IMR-90 (cell line): ENCODE measurements at regions not wholly inside any gene's neighbourhood (a gene's known extent, or its start where the extent isn't known, plus 50 kb on each side); places are given as distances from the start of the nearest gene placed in this dataset.

Experiments
- ATAC-seq: fragments of 200-7000 bp; cut with Tn5 transposase; 2 replicates; pipeline ENCODE4 v1.9.1; 2020; ENCODE audit warnings: low read depth, mild to moderate bottlenecking, moderate library complexity
- BruUV-seq: library from RNA; stranded (reverse); fragments of 400-500 nt; replicated peaks from 2 replicates; lab custom pipeline; 2021; lab: Mats Ljungman, UMichigan
- CTCF ChIA-PET: fragments of 300-600 bp; formaldehyde crosslinking; extraction: SDS; loops from one replicate; lab custom pipeline; 2021; ENCODE audit warnings: antibody characterized with exemption; lab: Yijun Ruan, JAX
- POLR2A ChIA-PET: fragments of 300-600 bp; sonication (Branson Sonifier 250); formaldehyde crosslinking; loops from one replicate; lab custom pipeline; 2022; ENCODE audit warnings: antibody characterized with exemption; ENCODE audit not compliant: unreplicated experiment; lab: Charles Lee
- DNase-seq: peaks from one replicate; pipeline ENCODE4 v3.0.0; 2013
- H2AFZ ChIP-seq: replicated peaks from 2 replicates; pipeline ENCODE3; 2013; ENCODE audit warnings: low read length, mild to moderate bottlenecking; ENCODE audit not compliant: poor library complexity
- H2AK5ac ChIP-seq: 2 replicates; pipeline ENCODE4 v1.6.1; 2013; ENCODE audit warnings: low read depth, low read length, inconsistent platforms
- H2AK9ac ChIP-seq: replicated peaks from 2 replicates; pipeline ENCODE3; 2013; ENCODE audit warnings: mild to moderate bottlenecking, low read depth, low read length, moderate library complexity; ENCODE audit not compliant: poor library complexity
- H2BK120ac ChIP-seq: 2 replicates; pipeline ENCODE4 v1.6.1; 2013; ENCODE audit warnings: low read depth, low read length, inconsistent platforms
- H2BK15ac ChIP-seq: 3 replicates; pipeline ENCODE4 v1.6.1; 2013; ENCODE audit warnings: low read depth, low read length, inconsistent platforms
- H2BK20ac ChIP-seq: 2 replicates; pipeline ENCODE4 v1.6.1; 2013; ENCODE audit warnings: low read depth, mild to moderate bottlenecking, inconsistent platforms, low read length, moderate library complexity
- H2BK5ac ChIP-seq: 2 replicates; pipeline ENCODE4 v1.6.1; 2013; ENCODE audit warnings: mild to moderate bottlenecking, low read depth, low read length, inconsistent platforms; ENCODE audit not compliant: poor library complexity, severe bottlenecking
- H3K14ac ChIP-seq: replicated peaks from 2 replicates; pipeline ENCODE4 v1.6.1; 2013; ENCODE audit warnings: low read depth, low read length, inconsistent platforms
- H3K18ac ChIP-seq: 2 replicates; pipeline ENCODE4 v1.6.1; 2013; ENCODE audit warnings: low read depth, low read length, control low read depth
- H3K23ac ChIP-seq: 2 replicates; pipeline ENCODE4 v1.6.1; 2013; ENCODE audit warnings: low read depth, low read length, inconsistent platforms
- H3K27ac ChIP-seq: 2 replicates; pipeline ENCODE4 v1.5.1; 2013; ENCODE audit warnings: mild to moderate bottlenecking, control low read depth, low read length; ENCODE audit not compliant: insufficient read depth
- H3K27me3 ChIP-seq: 2 replicates; pipeline ENCODE4 v1.6.1; 2013; ENCODE audit warnings: low read length; ENCODE audit not compliant: control insufficient read depth, insufficient read depth
- H3K36me3 ChIP-seq: 2 replicates; pipeline ENCODE4 v1.6.1; 2013; ENCODE audit warnings: low read length, mixed read lengths; ENCODE audit not compliant: control insufficient read depth, insufficient read depth
- H3K4ac ChIP-seq: 2 replicates; pipeline ENCODE4 v1.6.1; 2013; ENCODE audit warnings: low read depth, low read length, inconsistent platforms
- H3K4me1 ChIP-seq: 2 replicates; pipeline ENCODE4 v1.6.1; 2013; ENCODE audit warnings: low read length, mixed read lengths; ENCODE audit not compliant: control insufficient read depth, insufficient read depth
- H3K4me2 ChIP-seq: 2 replicates; pipeline ENCODE4 v1.6.1; 2013; ENCODE audit warnings: low read depth, mild to moderate bottlenecking, control low read depth, low read length, moderate library complexity
- H3K4me3 ChIP-seq: 2 replicates; pipeline ENCODE4 v1.5.1; 2013; ENCODE audit warnings: low read depth, mild to moderate bottlenecking, control low read depth, low read length, moderate library complexity; ENCODE audit not compliant: insufficient read depth
- H3K56ac ChIP-seq: 2 replicates; pipeline ENCODE4 v1.6.1; 2013; ENCODE audit warnings: low read length, inconsistent platforms; ENCODE audit not compliant: insufficient read depth; ENCODE audit errors: extremely low read depth
- H3K79me1 ChIP-seq, 2 experiments: 2 replicates each; pipeline ENCODE4 v1.6.1; 2013; ENCODE audit warnings: low read length in 2 of 2, inconsistent platforms in 1 of 2, low read depth in 1 of 2
- H3K9ac ChIP-seq: 2 replicates; pipeline ENCODE4 v1.6.1; 2013; ENCODE audit warnings: low read depth, low read length, control low read depth
- H3K9me1 ChIP-seq: 2 replicates; pipeline ENCODE4 v1.6.1; 2013; ENCODE audit warnings: low read length, inconsistent platforms; ENCODE audit not compliant: insufficient read depth
- H3K9me3 ChIP-seq: 2 replicates; pipeline ENCODE4 v1.6.1; 2013; ENCODE audit warnings: low read length; ENCODE audit not compliant: control insufficient read depth, insufficient read depth
- H4K20me1 ChIP-seq: 2 replicates; pipeline ENCODE4 v1.6.1; 2013; ENCODE audit warnings: low read length, inconsistent platforms; ENCODE audit not compliant: insufficient read depth
- H4K5ac ChIP-seq: 2 replicates; pipeline ENCODE4 v1.6.1; 2013; ENCODE audit warnings: mild to moderate bottlenecking, low read depth, low read length, control low read depth
- H4K8ac ChIP-seq, 2 experiments: 2 replicates each; pipeline ENCODE4 v1.6.1; 2013; ENCODE audit warnings: low read depth in 2 of 2, low read length in 2 of 2, control low read depth in 1 of 2, inconsistent platforms in 1 of 2
- H4K91ac ChIP-seq: 2 replicates; pipeline ENCODE4 v1.6.1; 2013; ENCODE audit warnings: low read depth, low read length, inconsistent platforms; ENCODE audit not compliant: insufficient read depth
- BHLHE40 ChIP-seq: fragments of 150-350 bp; IDR thresholded peaks from 2 replicates; pipeline ENCODE4 v1.6.1; 2016; ENCODE audit warnings: mild to moderate bottlenecking, low read depth, low read length
- CEBPB ChIP-seq: IDR thresholded peaks from 2 replicates; pipeline ENCODE4 v1.6.1; 2012; ENCODE audit warnings: low read depth, low read length, improper control_type of control experiment
- CHD1 ChIP-seq: IDR thresholded peaks from 2 replicates; pipeline ENCODE4 v1.6.1; 2012; ENCODE audit warnings: low read depth, low read length, improper control_type of control experiment
- FOS ChIP-seq: fragments of 150-350 bp; IDR thresholded peaks from 2 replicates; pipeline ENCODE4 v1.6.1; 2016; ENCODE audit warnings: low read depth, low read length
- MAFK ChIP-seq: IDR thresholded peaks from 2 replicates; pipeline ENCODE4 v1.6.1; 2012; ENCODE audit warnings: low read depth, low read length, improper control_type of control experiment
- MAZ ChIP-seq: IDR thresholded peaks from 2 replicates; pipeline ENCODE4 v1.6.1; 2012; ENCODE audit warnings: low read depth, mild to moderate bottlenecking, low read length, improper control_type of control experiment, moderate library complexity, borderline replicate concordance
- MXI1 ChIP-seq: IDR thresholded peaks from 2 replicates; pipeline ENCODE4 v1.6.1; 2012; ENCODE audit warnings: low read depth, mild to moderate bottlenecking, low read length, moderate library complexity, borderline replicate concordance
- NFE2L2 ChIP-seq: fragments of 150-350 bp; IDR thresholded peaks from 2 replicates; pipeline ENCODE4 v1.6.1; 2016; ENCODE audit warnings: low read depth, mild to moderate bottlenecking, low read length
- POLR2A ChIP-seq: IDR thresholded peaks from 2 replicates; pipeline ENCODE4 v1.6.1; 2012; ENCODE audit warnings: mild to moderate bottlenecking, low read depth, low read length
- RAD21 ChIP-seq: IDR thresholded peaks from 2 replicates; pipeline ENCODE4 v1.6.1; 2012; ENCODE audit warnings: low read length, improper control_type of control experiment
- RCOR1 ChIP-seq: IDR thresholded peaks from 2 replicates; pipeline ENCODE4 v1.6.1; 2012; ENCODE audit warnings: mild to moderate bottlenecking, low read length, improper control_type of control experiment; ENCODE audit not compliant: insufficient replicate concordance
- RFX5 ChIP-seq: IDR thresholded peaks from 2 replicates; pipeline ENCODE4 v1.8.0; 2012; ENCODE audit warnings: low read depth, mild to moderate bottlenecking, low read length, moderate library complexity
- SMC3 ChIP-seq: fragments of 150-350 bp; IDR thresholded peaks from 2 replicates; pipeline ENCODE4 v1.6.1; 2016; ENCODE audit warnings: low read depth, mild to moderate bottlenecking, antibody characterized with exemption, low read length, moderate library complexity
- WGBS, 2 experiments: methylation state at CpG; one replicate each; pipeline versions ENCODE4 v1.1.5 to v1.1.7; 2013; ENCODE audit warnings: missing lambda C conversion rate in 2 of 2; ENCODE audit not compliant: insufficient read length in 1 of 2; ENCODE audit errors: extremely low coverage in 2 of 2; 5-methylcytosine and 5-hydroxymethylcytosine counted together
- dilution Hi-C: fragments of 300-500 bp; cut with HindIII; formaldehyde crosslinking; loops from one replicate; pipeline ENCODE4 v1.14.3; 2018; ENCODE audit warnings: low sequenced_read_pairs; ENCODE audit not compliant: unreplicated experiment
- in situ Hi-C: fragments of 300-500 bp; cut with MboI; formaldehyde crosslinking; loops from 3 replicates; pipeline ENCODE4 v1.14.3; 2019; ENCODE audit warnings: low sequenced_read_pairs, inconsistent platforms, mixed read lengths
- intact Hi-C: fragments of 100-400 bp; cut with micrococcal nuclease; formaldehyde crosslinking; loops from 2 replicates; pipeline ENCODE4 v1.10.0; 2022
- TF ChIP-seq, protein P1 (sequence below): fragments of 150-350 bp; IDR thresholded peaks from 2 replicates; pipeline ENCODE4 v1.6.1; 2017; ENCODE audit warnings: mild to moderate bottlenecking, antibody characterized with exemption, low read length, low read depth
- TF ChIP-seq, protein P2 (sequence below): fragments of 150-350 bp; IDR thresholded peaks from 2 replicates; pipeline ENCODE4 v1.6.1; 2016; ENCODE audit warnings: low read depth, mild to moderate bottlenecking, low read length, moderate library complexity, borderline replicate concordance
- TF ChIP-seq, protein P3 (sequence below): conservative IDR thresholded peaks from 2 replicates; pipeline ENCODE4 v1.5.1; 2012; ENCODE audit warnings: mild to moderate bottlenecking, low read depth, low read length, improper control_type of control experiment

DNA sequence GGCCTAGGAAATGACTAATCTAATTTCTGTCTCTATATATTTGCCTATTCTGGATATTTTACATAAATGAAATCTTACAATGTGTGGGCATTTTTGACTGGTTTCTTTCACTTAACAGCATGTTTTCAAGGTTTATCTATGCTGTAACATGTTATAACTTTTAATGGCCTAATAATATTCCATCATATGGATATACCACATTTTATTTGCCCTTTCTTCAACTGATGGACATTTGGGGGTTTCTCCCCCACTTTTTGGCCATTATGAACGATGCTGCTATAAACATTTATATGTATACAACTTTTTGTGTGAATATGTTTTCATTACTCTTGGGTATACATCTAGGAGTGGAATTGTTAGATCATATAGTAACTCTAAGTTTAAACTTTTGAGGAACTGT is 357.3 kb upstream of the ADAMTS9 start:
- Histone ChIP-seq H3K9me1 (no peaks in the 10 kb centered on the region), H4K8ac (no peak overlapping the region), H4K20me1 (no peaks in the 10 kb centered on the region), H3K23ac (no peak overlapping the region), H3K14ac (no peak overlapping the region), H2BK15ac (no peak overlapping the region), H3K79me1 (no peaks in the 10 kb centered on the region), H3K36me3 (no peaks in the 10 kb centered on the region), H3K4me3 (no peak overlapping the region), H4K5ac (no peak overlapping the region), H2BK5ac (no peak overlapping the region), H2AK9ac (no peak overlapping the region), H2BK20ac (no peak overlapping the region), H2BK120ac (no peak overlapping the region), H4K91ac (no peak overlapping the region), H3K9ac (no peak overlapping the region), H2AK5ac (no peak overlapping the region), H3K9me3 (no peaks in the 10 kb centered on the region), H3K56ac (no peak overlapping the region), H3K27ac (no peak overlapping the region), H3K27me3 (no peaks in the 10 kb centered on the region), H2AFZ (no peak overlapping the region), H3K4me2 (no peak overlapping the region), H3K4ac (no peak overlapping the region), H3K18ac (no peak overlapping the region), H3K4me1 (no peaks in the 10 kb centered on the region)
- no peak for DNase-seq
- no CpG with 5 or more reads among the region's 1 CpG for WGBS, 2 experiments
- POLR2A ChIA-PET = no interaction called here
- BruUV-seq = no TSS peak
- ATAC-seq = no peak
- TF ChIP-seq, protein P1, sequence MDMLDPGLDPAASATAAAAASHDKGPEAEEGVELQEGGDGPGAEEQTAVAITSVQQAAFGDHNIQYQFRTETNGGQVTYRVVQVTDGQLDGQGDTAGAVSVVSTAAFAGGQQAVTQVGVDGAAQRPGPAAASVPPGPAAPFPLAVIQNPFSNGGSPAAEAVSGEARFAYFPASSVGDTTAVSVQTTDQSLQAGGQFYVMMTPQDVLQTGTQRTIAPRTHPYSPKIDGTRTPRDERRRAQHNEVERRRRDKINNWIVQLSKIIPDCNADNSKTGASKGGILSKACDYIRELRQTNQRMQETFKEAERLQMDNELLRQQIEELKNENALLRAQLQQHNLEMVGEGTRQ = no peak
- TF ChIP-seq RAD21 (no peak), SMC3 (no peak), MAFK (no peak), CHD1 (no peak), RFX5 (no peak), MXI1 (no peak), BHLHE40 (no peak), FOS (no peak), CEBPB (no peak), MAZ (no peak), POLR2A (no peak), RCOR1 (no peak), NFE2L2 (no peak)
- TF ChIP-seq, protein P2, sequence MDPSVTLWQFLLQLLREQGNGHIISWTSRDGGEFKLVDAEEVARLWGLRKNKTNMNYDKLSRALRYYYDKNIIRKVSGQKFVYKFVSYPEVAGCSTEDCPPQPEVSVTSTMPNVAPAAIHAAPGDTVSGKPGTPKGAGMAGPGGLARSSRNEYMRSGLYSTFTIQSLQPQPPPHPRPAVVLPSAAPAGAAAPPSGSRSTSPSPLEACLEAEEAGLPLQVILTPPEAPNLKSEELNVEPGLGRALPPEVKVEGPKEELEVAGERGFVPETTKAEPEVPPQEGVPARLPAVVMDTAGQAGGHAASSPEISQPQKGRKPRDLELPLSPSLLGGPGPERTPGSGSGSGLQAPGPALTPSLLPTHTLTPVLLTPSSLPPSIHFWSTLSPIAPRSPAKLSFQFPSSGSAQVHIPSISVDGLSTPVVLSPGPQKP = no peak
- TF ChIP-seq, protein P3, sequence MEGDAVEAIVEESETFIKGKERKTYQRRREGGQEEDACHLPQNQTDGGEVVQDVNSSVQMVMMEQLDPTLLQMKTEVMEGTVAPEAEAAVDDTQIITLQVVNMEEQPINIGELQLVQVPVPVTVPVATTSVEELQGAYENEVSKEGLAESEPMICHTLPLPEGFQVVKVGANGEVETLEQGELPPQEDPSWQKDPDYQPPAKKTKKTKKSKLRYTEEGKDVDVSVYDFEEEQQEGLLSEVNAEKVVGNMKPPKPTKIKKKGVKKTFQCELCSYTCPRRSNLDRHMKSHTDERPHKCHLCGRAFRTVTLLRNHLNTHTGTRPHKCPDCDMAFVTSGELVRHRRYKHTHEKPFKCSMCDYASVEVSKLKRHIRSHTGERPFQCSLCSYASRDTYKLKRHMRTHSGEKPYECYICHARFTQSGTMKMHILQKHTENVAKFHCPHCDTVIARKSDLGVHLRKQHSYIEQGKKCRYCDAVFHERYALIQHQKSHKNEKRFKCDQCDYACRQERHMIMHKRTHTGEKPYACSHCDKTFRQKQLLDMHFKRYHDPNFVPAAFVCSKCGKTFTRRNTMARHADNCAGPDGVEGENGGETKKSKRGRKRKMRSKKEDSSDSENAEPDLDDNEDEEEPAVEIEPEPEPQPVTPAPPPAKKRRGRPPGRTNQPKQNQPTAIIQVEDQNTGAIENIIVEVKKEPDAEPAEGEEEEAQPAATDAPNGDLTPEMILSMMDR = no peak
- in situ Hi-C loops (no loop called here), dilution Hi-C loops (no loop called here), intact Hi-C loops (no loop called here)
- CTCF ChIA-PET = interaction anchor here (0.9 kb wide), 1 partner anchor 20 kb away, joined by 3 read pairs; no protein-coding TSS in a partner anchor
